ENCODE measurements at regions not wholly inside any gene's neighbourhood (a gene's known extent, or its start where the extent isn't known, plus 50 kb on each side); places are given as distances from the start of the nearest gene placed in this dataset.

DNA sequence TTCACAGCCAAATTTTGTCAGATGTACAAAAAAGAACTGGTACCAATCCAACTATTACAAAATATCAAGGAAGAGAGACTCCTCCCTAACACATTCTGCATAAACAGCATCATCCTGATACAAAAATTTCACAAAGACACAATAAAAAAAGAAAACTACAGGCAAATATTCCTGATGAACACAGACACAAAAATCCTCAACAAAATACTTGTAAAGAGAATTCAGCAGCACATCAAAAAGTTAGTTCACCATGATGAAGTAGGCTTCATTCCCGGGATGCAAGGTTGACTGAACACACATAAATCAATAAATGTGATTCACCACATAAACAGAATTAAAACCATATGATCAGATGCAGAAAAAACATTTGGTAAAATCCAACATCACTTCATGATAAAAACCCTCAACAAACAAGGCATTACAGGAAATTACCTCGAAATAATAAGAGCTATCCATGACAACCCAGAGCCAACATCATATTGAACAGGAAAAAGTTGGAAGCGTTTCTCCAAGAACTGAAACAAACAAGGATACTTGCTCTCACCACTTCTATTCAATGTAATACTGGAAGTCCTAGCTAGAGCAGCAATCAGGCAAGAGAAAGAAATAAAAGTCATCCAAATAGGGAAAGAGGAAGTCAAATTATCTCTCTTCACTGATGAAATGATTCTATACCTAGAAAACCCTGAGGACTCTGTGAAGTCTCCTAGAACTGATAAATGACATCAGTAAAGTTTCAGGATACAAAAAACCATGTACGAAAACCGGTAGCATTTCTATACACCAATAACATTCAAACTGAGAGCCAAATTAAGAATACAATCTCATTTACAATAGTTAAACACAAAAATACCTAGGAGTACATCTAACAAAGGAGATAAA, 223.1 kb downstream of the REEP3 start:
- H3K4me1 ChIP-seq (ENCODE audit: insufficient read depth), result no peaks in the 10 kb centered on the region
- H3K36me3 ChIP-seq (replicated peaks; ENCODE audit: insufficient read depth, low read depth), result no peaks in the 10 kb centered on the region
- H3K27me3 ChIP-seq, result no peaks in the 10 kb centered on the region
- H3K79me2 ChIP-seq, result no peaks in the 10 kb centered on the region
- H3K9me2 ChIP-seq (replicated peaks; ENCODE audit: insufficient read depth), result no peaks in the 10 kb centered on the region
- 80% methylated on average over 5 of the region's 5 CpGs for WGBS (ENCODE audit: low lambda C conversion rate, missing lambda C conversion rate)
- TF ChIP-seq CTCF (IDR thresholded peaks at IDR 0.05; ENCODE audit: poor library complexity) (no peak), EZH2phosphoT487 (IDR thresholded peaks at IDR 0.05; ENCODE audit: low read depth, severe bottlenecking, unreplicated experiment) (no peak)
- H3K9me3 ChIP-seq (ENCODE audit: low read depth), result no peaks in the 10 kb centered on the region
- no peak for DNase-seq (ENCODE audit: low spot score)
- H3K4me3 ChIP-seq, result no peak overlapping the region
- H3K27ac ChIP-seq, result no peak overlapping the region
- no peak overlapping the region for H3K4me2 ChIP-seq
- H4K20me1 ChIP-seq (ENCODE audit: insufficient read depth, poor library complexity, severe bottlenecking), result no peaks in the 10 kb centered on the region
- H2AFZ ChIP-seq, result no peak overlapping the region

DNA sequence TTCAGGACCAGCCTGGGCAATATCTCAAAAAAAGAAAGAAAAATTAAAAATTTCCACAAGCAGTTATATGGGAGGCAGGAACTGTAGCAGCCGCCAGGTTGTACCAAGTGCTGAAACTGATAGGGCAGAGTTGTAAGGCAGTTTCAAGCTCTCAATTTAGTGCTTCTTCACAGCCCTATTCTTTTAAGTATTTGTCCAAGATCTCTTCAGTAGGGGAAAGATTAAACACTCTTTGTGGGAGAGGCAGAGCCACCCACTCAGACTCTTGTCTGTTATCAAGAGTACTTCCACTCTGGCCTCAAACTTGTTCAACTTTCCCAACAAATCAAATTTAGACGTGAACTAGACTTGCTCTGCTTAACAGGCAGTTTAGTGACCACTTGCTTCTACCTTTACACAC, 228.7 kb downstream of the REEP3 start:
- Histone ChIP-seq H3K27me3 (no peaks in the 10 kb centered on the region), H3K9me2 (replicated peaks; ENCODE audit: insufficient read depth) (no peaks in the 10 kb centered on the region), H4K20me1 (ENCODE audit: insufficient read depth, poor library complexity, severe bottlenecking) (no peaks in the 10 kb centered on the region), H2AFZ (no peak overlapping the region), H3K79me2 (no peaks in the 10 kb centered on the region), H3K36me3 (replicated peaks; ENCODE audit: insufficient read depth, low read depth) (no peaks in the 10 kb centered on the region), H3K9me3 (ENCODE audit: low read depth) (no peaks in the 10 kb centered on the region), H3K27ac (no peak overlapping the region), H3K4me1 (ENCODE audit: insufficient read depth) (no peaks in the 10 kb centered on the region), H3K4me3 (no peak overlapping the region), H3K4me2 (no peak overlapping the region)
- TF ChIP-seq EZH2phosphoT487 (IDR thresholded peaks at IDR 0.05; ENCODE audit: low read depth, severe bottlenecking, unreplicated experiment), result no peak
- TF ChIP-seq EZH2 (IDR thresholded peaks at IDR 0.05; ENCODE audit: borderline replicate concordance), result no peak
- TF ChIP-seq CTCF (IDR thresholded peaks at IDR 0.05; ENCODE audit: poor library complexity), result no peak
- WGBS (ENCODE audit: low lambda C conversion rate, missing lambda C conversion rate), result 50% methylated on average over 2 of the region's 2 CpGs
- DNase-seq (ENCODE audit: low spot score), result no peak

DNA sequence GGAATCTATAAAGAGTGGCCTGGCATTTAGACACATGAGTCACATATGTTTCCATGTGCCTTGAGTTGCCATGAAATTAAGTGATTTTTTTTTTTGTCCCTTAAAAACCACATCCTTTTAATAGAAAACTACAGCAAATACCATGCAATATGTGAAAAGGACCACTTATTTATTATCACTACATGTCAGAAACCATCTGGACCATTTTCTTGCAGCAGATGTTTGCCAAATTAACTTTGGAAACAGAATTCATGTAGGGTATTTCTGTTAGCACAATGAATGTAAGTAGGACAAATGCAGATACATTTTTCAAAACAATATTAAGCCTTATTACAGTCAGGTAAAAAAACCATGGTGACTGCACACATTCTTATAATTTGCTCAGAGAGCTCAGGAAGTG, 230.6 kb downstream of the REEP3 start:
- no peaks in the 10 kb centered on the region for H3K9me2 ChIP-seq (replicated peaks; ENCODE audit: insufficient read depth)
- no peaks in the 10 kb centered on the region for H3K4me1 ChIP-seq (ENCODE audit: insufficient read depth)
- H3K4me2 ChIP-seq, result no peak overlapping the region
- no peaks in the 10 kb centered on the region for H4K20me1 ChIP-seq (ENCODE audit: insufficient read depth, poor library complexity, severe bottlenecking)
- no peak overlapping the region for H2AFZ ChIP-seq
- no peaks in the 10 kb centered on the region for H3K27me3 ChIP-seq
- no peak overlapping the region for H3K27ac ChIP-seq
- H3K79me2 ChIP-seq, result no peaks in the 10 kb centered on the region
- no peaks in the 10 kb centered on the region for H3K9me3 ChIP-seq (ENCODE audit: low read depth)
- no peak for TF ChIP-seq EZH2 (IDR thresholded peaks at IDR 0.05; ENCODE audit: borderline replicate concordance)
- no peak for TF ChIP-seq CTCF (IDR thresholded peaks at IDR 0.05; ENCODE audit: poor library complexity)
- TF ChIP-seq EZH2phosphoT487 (IDR thresholded peaks at IDR 0.05; ENCODE audit: low read depth, severe bottlenecking, unreplicated experiment), result no peak
- H3K36me3 ChIP-seq (replicated peaks; ENCODE audit: insufficient read depth, low read depth), result no peaks in the 10 kb centered on the region
- DNase-seq (ENCODE audit: low spot score), result no peak
- no peak overlapping the region for H3K4me3 ChIP-seq

Measured in hepatocyte (in vitro differentiated cells).